ENCODE measurements at regions not wholly inside any gene's neighbourhood (a gene's known extent, or its start where the extent isn't known, plus 50 kb on each side); places are given as distances from the start of the nearest gene placed in this dataset.

DNA sequence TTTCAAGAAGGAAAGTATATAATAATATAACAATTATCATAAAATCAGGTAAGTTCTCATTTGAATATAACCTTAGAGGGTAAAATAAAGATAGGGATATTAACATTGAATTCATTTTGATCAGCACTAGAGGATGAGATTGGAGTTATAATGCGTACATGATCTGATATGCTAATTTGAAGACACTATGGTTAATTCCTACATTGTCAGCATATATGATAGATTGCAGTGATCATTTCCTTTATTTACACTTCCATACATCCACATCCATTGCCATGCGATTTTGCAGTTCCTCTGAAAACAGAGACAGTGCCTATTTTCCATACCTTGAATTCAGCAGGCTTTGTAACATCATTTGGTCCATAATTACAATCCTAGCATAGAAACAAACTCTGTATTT is 519.2 kb downstream of the CCDC85A start:
- Mint-ChIP-seq H3K27me3 (no peaks in the 10 kb centered on the region), H3K36me3 (no peaks in the 10 kb centered on the region), H3K4me1 (no peaks in the 10 kb centered on the region), H3K4me3 (no peak overlapping the region), H3K27ac (no peak overlapping the region), H3K9me3 (peaks cover 7 to 37% (median 16%) of the 10 kb centered on the region in 5 donors)
- no peaks in the 10 kb centered on the region for H3K4me1 ChIP-seq (ENCODE audit: insufficient read depth, low read length)
- no peak for DNase-seq
- no peak overlapping the region for H3K4me3 ChIP-seq (ENCODE audit: low read length)
- H3K27me3 ChIP-seq (ENCODE audit: insufficient read depth, low read length, poor library complexity, severe bottlenecking), result no peaks in the 10 kb centered on the region
- no peaks in the 10 kb centered on the region for H3K9me3 ChIP-seq (ENCODE audit: low read length)
- ChIA-PET POLR2A (no interaction called here), CTCF (no interaction called here)
- H3K36me3 ChIP-seq (ENCODE audit: insufficient read depth, low read length), result no peaks in the 10 kb centered on the region
- H3K27ac ChIP-seq (ENCODE audit: low read depth, low read length), result no peak overlapping the region

DNA sequence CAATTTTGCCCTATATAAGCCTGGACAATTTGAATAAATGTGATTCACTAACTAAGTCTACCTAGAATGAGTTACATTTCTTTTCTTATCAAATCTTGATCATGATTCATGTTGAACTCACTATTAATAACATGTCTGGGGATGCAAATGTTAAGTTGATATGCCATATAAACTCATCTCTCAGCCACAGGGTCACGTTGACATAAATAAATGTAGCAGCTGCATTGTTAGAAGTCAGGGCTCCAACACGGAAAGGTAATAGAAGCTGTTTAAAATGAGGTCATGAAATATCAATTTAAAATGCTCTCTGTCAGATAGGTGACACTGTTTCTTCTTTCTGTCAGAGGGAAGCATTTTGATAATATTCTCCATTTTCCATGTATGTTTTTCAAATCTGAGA is 521.9 kb downstream of the CCDC85A start:
- Histone ChIP-seq H3K36me3 (ENCODE audit: insufficient read depth, low read length) (no peaks in the 10 kb centered on the region), H3K4me1 (ENCODE audit: insufficient read depth, low read length) (no peaks in the 10 kb centered on the region), H3K27ac (ENCODE audit: low read depth, low read length) (no peak overlapping the region), H3K4me3 (ENCODE audit: low read length) (no peak overlapping the region), H3K27me3 (ENCODE audit: insufficient read depth, low read length, poor library complexity, severe bottlenecking) (no peaks in the 10 kb centered on the region), H3K9me3 (ENCODE audit: low read length) (no peaks in the 10 kb centered on the region)
- no peaks in the 10 kb centered on the region for H3K4me1 Mint-ChIP-seq
- POLR2A ChIA-PET, result no interaction called here
- no peak for DNase-seq
- CTCF ChIA-PET, result no interaction called here
- no peaks in the 10 kb centered on the region for H3K36me3 Mint-ChIP-seq
- H3K27me3 Mint-ChIP-seq, result no peaks in the 10 kb centered on the region
- H3K4me3 Mint-ChIP-seq, result no peak overlapping the region
- no peak overlapping the region for H3K27ac Mint-ChIP-seq
- H3K9me3 Mint-ChIP-seq, result peaks cover 4 to 23% (median 5%) of the 10 kb centered on the region in 5 donors

DNA sequence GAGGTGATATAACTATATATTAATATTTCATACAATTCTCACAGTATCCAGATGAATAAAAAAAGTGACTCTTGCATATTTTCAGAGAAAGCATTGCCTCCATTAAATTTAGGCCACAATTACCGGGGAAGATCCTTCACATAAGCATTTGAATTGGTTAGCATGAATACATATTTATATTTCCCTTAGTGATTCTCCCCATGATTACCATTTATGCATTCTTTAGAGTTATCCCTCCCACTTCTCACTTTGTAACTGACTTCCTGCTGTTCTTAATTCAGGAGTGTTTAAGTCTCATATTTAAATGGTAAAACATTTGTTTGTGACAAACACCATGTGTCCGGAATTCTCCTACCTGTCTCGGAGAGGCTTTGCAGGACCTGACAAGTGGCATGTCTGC is 523.4 kb downstream of the CCDC85A start:
- H3K36me3 Mint-ChIP-seq, result no peaks in the 10 kb centered on the region
- no peaks in the 10 kb centered on the region for H3K4me1 Mint-ChIP-seq
- Histone ChIP-seq H3K9me3 (ENCODE audit: low read length) (no peaks in the 10 kb centered on the region), H3K27ac (ENCODE audit: low read depth, low read length) (no peak overlapping the region), H3K36me3 (ENCODE audit: insufficient read depth, low read length) (no peaks in the 10 kb centered on the region), H3K4me3 (ENCODE audit: low read length) (no peak overlapping the region), H3K4me1 (ENCODE audit: insufficient read depth, low read length) (no peaks in the 10 kb centered on the region), H3K27me3 (ENCODE audit: insufficient read depth, low read length, poor library complexity, severe bottlenecking) (no peaks in the 10 kb centered on the region)
- H3K27me3 Mint-ChIP-seq, result no peaks in the 10 kb centered on the region
- H3K27ac Mint-ChIP-seq, result no peak overlapping the region
- ChIA-PET POLR2A (no interaction called here), CTCF (interaction anchor here (1.7 kb wide), 1 partner anchor 12 kb away, joined by 3 read pairs; no protein-coding TSS in a partner anchor)
- H3K9me3 Mint-ChIP-seq, result peaks cover 0 to 38% (median 4%) of the 10 kb centered on the region in 5 donors
- H3K4me3 Mint-ChIP-seq, result no peak overlapping the region
- DNase-seq, result no peak

DNA sequence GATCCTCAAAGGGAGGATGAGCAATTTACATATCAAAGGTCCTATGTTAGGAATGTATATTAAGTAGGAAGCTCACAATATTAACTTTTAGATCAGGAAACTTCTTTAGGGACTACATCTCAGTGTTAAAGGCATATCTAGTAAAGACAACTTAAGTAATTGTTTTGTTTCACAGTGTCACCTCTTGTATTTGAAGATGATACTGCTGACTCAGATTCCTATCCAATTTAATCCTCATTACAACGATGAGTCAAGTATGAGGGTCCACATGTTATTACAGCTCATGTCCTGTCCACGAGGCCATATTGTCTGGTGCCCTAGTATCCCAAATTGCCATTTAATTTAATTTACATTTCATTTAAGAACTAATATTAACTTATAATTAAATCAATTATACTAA is 523.9 kb downstream of the CCDC85A start:
- CTCF ChIA-PET, result interaction anchor here (1.7 kb wide), 1 partner anchor 12 kb away, joined by 3 read pairs; no protein-coding TSS in a partner anchor
- H3K4me3 Mint-ChIP-seq, result no peak overlapping the region

DNA sequence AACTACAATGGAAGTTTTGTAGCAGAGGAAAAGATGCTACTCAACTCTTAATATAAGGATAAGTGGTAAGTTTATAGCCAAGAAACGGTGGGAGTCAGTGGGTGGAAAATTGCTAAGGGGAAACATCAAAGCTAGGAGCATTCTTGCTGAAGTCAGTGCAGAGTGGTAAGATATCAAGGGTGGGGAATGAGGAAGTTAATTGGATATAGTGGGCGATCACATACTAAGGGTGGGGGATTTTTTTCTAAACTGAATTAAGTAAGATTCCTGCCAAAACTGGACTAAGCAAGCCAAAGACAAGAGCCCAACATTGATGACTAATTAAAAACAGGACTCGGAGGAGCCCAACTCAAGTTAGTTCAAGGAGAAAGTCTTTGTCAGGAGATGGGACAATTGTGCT is 525.4 kb downstream of the CCDC85A start:
- no peak overlapping the region for H3K27ac Mint-ChIP-seq
- no peak overlapping the region for H3K27ac ChIP-seq (ENCODE audit: low read depth, low read length)
- no peaks in the 10 kb centered on the region for H3K4me1 ChIP-seq (ENCODE audit: insufficient read depth, low read length)
- DNase-seq, result no peak
- no peaks in the 10 kb centered on the region for H3K9me3 ChIP-seq (ENCODE audit: low read length)
- no peaks in the 10 kb centered on the region for H3K36me3 Mint-ChIP-seq
- no peaks in the 10 kb centered on the region for H3K27me3 ChIP-seq (ENCODE audit: insufficient read depth, low read length, poor library complexity, severe bottlenecking)
- H3K4me3 ChIP-seq (ENCODE audit: low read length), result no peak overlapping the region
- peaks cover 3 to 41% (median 9%) of the 10 kb centered on the region in 5 donors for H3K9me3 Mint-ChIP-seq
- H3K36me3 ChIP-seq (ENCODE audit: insufficient read depth, low read length), result no peaks in the 10 kb centered on the region
- POLR2A ChIA-PET, result no interaction called here
- no peaks in the 10 kb centered on the region for H3K4me1 Mint-ChIP-seq
- CTCF ChIA-PET, result no interaction called here
- H3K4me3 Mint-ChIP-seq, result no peak overlapping the region
- H3K27me3 Mint-ChIP-seq, result no peaks in the 10 kb centered on the region

More for the DNA sequence above, 523.9 kb downstream of the CCDC85A start:
- POLR2A ChIA-PET, result no interaction called here
- Histone ChIP-seq H3K4me3 (ENCODE audit: low read length) (no peak overlapping the region), H3K27ac (ENCODE audit: low read depth, low read length) (no peak overlapping the region), H3K27me3 (ENCODE audit: insufficient read depth, low read length, poor library complexity, severe bottlenecking) (no peaks in the 10 kb centered on the region), H3K36me3 (ENCODE audit: insufficient read depth, low read length) (no peaks in the 10 kb centered on the region), H3K9me3 (ENCODE audit: low read length) (no peaks in the 10 kb centered on the region), H3K4me1 (ENCODE audit: insufficient read depth, low read length) (no peaks in the 10 kb centered on the region)
- Mint-ChIP-seq H3K36me3 (no peaks in the 10 kb centered on the region), H3K27ac (no peak overlapping the region), H3K4me1 (no peaks in the 10 kb centered on the region), H3K27me3 (no peaks in the 10 kb centered on the region), H3K9me3 (peaks cover 3 to 41% (median 7%) of the 10 kb centered on the region in 5 donors)
- no peak for DNase-seq

DNA sequence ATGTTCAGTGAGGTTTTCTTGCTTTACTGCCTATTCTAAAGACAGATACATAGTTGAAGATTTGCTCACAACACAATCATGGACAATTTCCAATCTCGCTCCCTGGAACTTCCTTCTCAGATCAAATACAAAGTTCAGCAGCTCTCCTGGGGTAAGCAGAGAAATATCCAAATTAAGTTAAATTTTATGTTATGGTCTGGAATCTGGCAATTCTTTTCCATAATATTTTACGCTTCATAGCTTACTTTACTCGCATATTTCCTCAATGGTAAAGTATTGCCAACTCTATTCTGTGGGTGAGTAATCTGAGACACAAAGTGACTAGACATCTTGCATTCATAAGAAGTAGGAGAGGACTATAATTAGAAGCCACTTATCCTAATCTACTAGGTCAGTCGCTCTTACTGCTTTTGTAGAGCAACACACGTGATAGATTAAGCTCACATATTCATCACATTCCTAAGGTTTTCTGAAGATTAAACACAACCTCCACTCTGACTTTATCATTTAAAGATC is 529.4 kb downstream of the CCDC85A start:
- H3K4me3 Mint-ChIP-seq, result no peak overlapping the region
- DNase-seq, result no peak
- H3K27ac Mint-ChIP-seq, result no peak overlapping the region
- ChIA-PET CTCF (no interaction called here), POLR2A (no interaction called here)
- no peaks in the 10 kb centered on the region for H3K4me1 Mint-ChIP-seq
- no peaks in the 10 kb centered on the region for H3K27me3 Mint-ChIP-seq
- peaks cover 3 to 29% (median 16%) of the 10 kb centered on the region in 5 donors for H3K9me3 Mint-ChIP-seq
- Histone ChIP-seq H3K4me1 (ENCODE audit: insufficient read depth, low read length) (no peaks in the 10 kb centered on the region), H3K9me3 (ENCODE audit: low read length) (no peaks in the 10 kb centered on the region), H3K36me3 (ENCODE audit: insufficient read depth, low read length) (no peaks in the 10 kb centered on the region), H3K27me3 (ENCODE audit: insufficient read depth, low read length, poor library complexity, severe bottlenecking) (no peaks in the 10 kb centered on the region), H3K27ac (ENCODE audit: low read depth, low read length) (no peak overlapping the region), H3K4me3 (ENCODE audit: low read length) (no peak overlapping the region)
- no peaks in the 10 kb centered on the region for H3K36me3 Mint-ChIP-seq

DNA sequence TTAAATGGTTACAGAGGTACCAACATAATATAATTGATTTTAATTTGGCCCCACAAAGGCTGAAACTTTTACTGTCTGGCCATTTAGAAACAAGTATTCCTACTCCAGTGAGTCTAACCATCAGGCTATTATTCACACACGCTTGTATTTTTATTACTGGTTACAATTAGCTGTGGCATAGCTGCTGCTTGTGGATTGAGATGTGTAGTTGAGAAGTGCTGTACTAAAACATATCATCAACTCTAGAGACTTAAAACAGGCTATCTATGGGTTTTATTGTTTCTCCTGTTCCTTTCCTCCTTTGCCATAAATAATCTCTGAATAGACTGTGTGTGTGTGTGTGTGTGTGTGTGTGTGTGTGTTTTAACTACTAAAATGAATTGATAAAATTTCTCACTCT is 530.2 kb downstream of the CCDC85A start:
- no peaks in the 10 kb centered on the region for H3K36me3 Mint-ChIP-seq
- no peak overlapping the region for H3K4me3 Mint-ChIP-seq
- H3K9me3 Mint-ChIP-seq, result peaks cover 3 to 29% (median 20%) of the 10 kb centered on the region in 5 donors
- Histone ChIP-seq H3K27me3 (ENCODE audit: insufficient read depth, low read length, poor library complexity, severe bottlenecking) (no peaks in the 10 kb centered on the region), H3K4me3 (ENCODE audit: low read length) (no peak overlapping the region), H3K4me1 (ENCODE audit: insufficient read depth, low read length) (no peaks in the 10 kb centered on the region), H3K36me3 (ENCODE audit: insufficient read depth, low read length) (no peaks in the 10 kb centered on the region), H3K27ac (ENCODE audit: low read depth, low read length) (no peak overlapping the region), H3K9me3 (ENCODE audit: low read length) (no peaks in the 10 kb centered on the region)
- H3K27me3 Mint-ChIP-seq, result no peaks in the 10 kb centered on the region
- H3K4me1 Mint-ChIP-seq, result no peaks in the 10 kb centered on the region
- POLR2A ChIA-PET, result no interaction called here
- DNase-seq, result no peak
- CTCF ChIA-PET, result no interaction called here
- no peak overlapping the region for H3K27ac Mint-ChIP-seq

DNA sequence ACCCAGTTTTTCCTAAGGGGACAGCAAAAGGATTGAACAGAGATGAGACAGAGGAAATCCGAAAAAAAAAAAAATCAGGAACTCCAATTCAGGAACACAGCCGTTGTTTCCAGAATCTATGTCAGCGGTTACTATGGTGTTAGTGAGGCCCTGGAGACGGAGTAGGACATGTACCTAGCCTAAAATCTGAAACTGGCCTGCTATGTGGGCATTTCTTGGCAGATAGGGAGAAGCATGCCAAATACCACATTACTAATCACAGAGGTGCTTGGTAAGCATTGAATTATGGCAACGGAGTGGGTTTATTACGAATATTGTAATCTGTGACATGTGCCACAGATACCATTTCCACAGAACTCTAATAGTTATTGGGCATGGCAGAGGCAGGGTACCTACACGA is 530.6 kb downstream of the CCDC85A start:
- H3K4me3 Mint-ChIP-seq, result no peak overlapping the region
- Histone ChIP-seq H3K27me3 (ENCODE audit: insufficient read depth, low read length, poor library complexity, severe bottlenecking) (no peaks in the 10 kb centered on the region), H3K36me3 (ENCODE audit: insufficient read depth, low read length) (no peaks in the 10 kb centered on the region), H3K4me3 (ENCODE audit: low read length) (no peak overlapping the region), H3K4me1 (ENCODE audit: insufficient read depth, low read length) (no peaks in the 10 kb centered on the region), H3K27ac (ENCODE audit: low read depth, low read length) (no peak overlapping the region), H3K9me3 (ENCODE audit: low read length) (no peaks in the 10 kb centered on the region)
- no peaks in the 10 kb centered on the region for H3K36me3 Mint-ChIP-seq
- peaks cover 5 to 29% (median 19%) of the 10 kb centered on the region in 5 donors for H3K9me3 Mint-ChIP-seq
- DNase-seq, result no peak
- H3K27ac Mint-ChIP-seq, result no peak overlapping the region
- no peaks in the 10 kb centered on the region for H3K27me3 Mint-ChIP-seq
- no peaks in the 10 kb centered on the region for H3K4me1 Mint-ChIP-seq
- ChIA-PET CTCF (no interaction called here), POLR2A (no interaction called here)

DNA sequence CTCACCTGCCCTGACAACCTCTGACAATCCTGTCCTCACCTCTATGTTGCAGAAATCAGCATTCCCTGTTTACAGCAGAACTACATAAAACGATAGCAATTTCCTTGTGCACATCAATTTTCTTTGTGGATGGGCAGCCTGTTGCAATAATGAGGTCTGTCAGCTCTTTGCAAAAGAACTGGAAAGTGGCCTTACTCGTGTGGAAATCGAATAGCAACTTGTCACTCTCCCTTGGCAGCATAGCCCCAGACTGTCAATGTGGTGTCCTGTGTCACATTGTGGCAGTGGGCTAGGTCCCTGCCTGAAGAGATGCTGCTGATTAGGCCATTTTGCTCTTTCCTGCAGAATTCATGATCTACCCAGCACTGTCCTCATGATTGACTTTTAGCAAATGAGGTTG is 531.9 kb downstream of the CCDC85A start:
- no peaks in the 10 kb centered on the region for H3K27me3 ChIP-seq (ENCODE audit: insufficient read depth, low read length, poor library complexity, severe bottlenecking)
- H3K9me3 Mint-ChIP-seq, result peaks cover 11 to 32% (median 23%) of the 10 kb centered on the region in 5 donors
- H3K27me3 Mint-ChIP-seq, result no peaks in the 10 kb centered on the region
- DNase-seq, result no peak
- no peak overlapping the region for H3K27ac Mint-ChIP-seq
- no peak overlapping the region for H3K27ac ChIP-seq (ENCODE audit: low read depth, low read length)
- CTCF ChIA-PET, result no interaction called here
- POLR2A ChIA-PET, result no interaction called here
- no peaks in the 10 kb centered on the region for H3K4me1 ChIP-seq (ENCODE audit: insufficient read depth, low read length)
- no peaks in the 10 kb centered on the region for H3K4me1 Mint-ChIP-seq
- H3K36me3 Mint-ChIP-seq, result no peaks in the 10 kb centered on the region
- no peak overlapping the region for H3K4me3 ChIP-seq (ENCODE audit: low read length)
- no peaks in the 10 kb centered on the region for H3K9me3 ChIP-seq (ENCODE audit: low read length)
- no peaks in the 10 kb centered on the region for H3K36me3 ChIP-seq (ENCODE audit: insufficient read depth, low read length)
- H3K4me3 Mint-ChIP-seq, result no peak overlapping the region

Data from CD8-positive, alpha-beta memory T cell (primary cell).